ENCODE measurements at regions not wholly inside any gene's neighbourhood (a gene's known extent, or its start where the extent isn't known, plus 50 kb on each side); places are given as distances from the start of the nearest gene placed in this dataset.

GRCh38 chr2:136531731-136532130 is 233.6 kb upstream of the THSD7B start:
- Histone ChIP-seq H2AFZ (ENCODE audit: low read length) (no peak overlapping the region), H3K36me3 (ENCODE audit: insufficient read depth, low read length) (no peaks in the 10 kb centered on the region), H3K4me2 (ENCODE audit: low read length) (no peak overlapping the region), H3K9me2 (ENCODE audit: insufficient read depth, low read length) (no peaks in the 10 kb centered on the region), H3K4me3 (ENCODE audit: low read depth, low read length, poor library complexity, severe bottlenecking) (no peak overlapping the region), H3K4me1 (ENCODE audit: insufficient read depth, low read length, poor library complexity, severe bottlenecking) (no peaks in the 10 kb centered on the region), H3K79me2 (ENCODE audit: insufficient read depth, low read depth, low read length) (no peaks in the 10 kb centered on the region), H3K27ac (ENCODE audit: low read depth, low read length, poor library complexity, severe bottlenecking) (no peak overlapping the region), H4K20me1 (ENCODE audit: insufficient read depth, low read length) (no peaks in the 10 kb centered on the region), H3K9me3 (ENCODE audit: low read length) (no peaks in the 10 kb centered on the region)
- DNase-seq (ENCODE audit: low spot score), result no peak
- TF ChIP-seq EZH2phosphoT487 (IDR thresholded peaks at IDR 0.05; ENCODE audit: borderline replicate concordance, low read depth, low read length) (no peak), CTCF (conservative IDR thresholded peaks at IDR 0.05; ENCODE audit: low read length) (no peak)
- BruUV-seq (replicated peaks), result no TSS peak
- ChIA-PET POLR2A (interaction anchor here (0.6 kb wide), 1 partner anchor 43 kb away, joined by 3 read pairs; no protein-coding TSS in a partner anchor), CTCF (ENCODE audit: unreplicated experiment) (no interaction called here)
- intact Hi-C loops (cut with micrococcal nuclease; ENCODE audit: unreplicated experiment), result loop anchor here (1.0 kb wide), 1 partner anchor 43 kb away; no protein-coding TSS in a partner anchor

GRCh38 chr2:136530146-136530545 is 235.2 kb upstream of the THSD7B start:
- H3K9me3 ChIP-seq (ENCODE audit: low read length), result no peaks in the 10 kb centered on the region
- H3K79me2 ChIP-seq (ENCODE audit: insufficient read depth, low read depth, low read length), result no peaks in the 10 kb centered on the region
- ChIA-PET CTCF (ENCODE audit: unreplicated experiment) (no interaction called here), POLR2A (interaction anchor here (1.9 kb wide), 1 partner anchor 9 kb away, joined by 5 read pairs; no protein-coding TSS in a partner anchor)
- H2AFZ ChIP-seq (ENCODE audit: low read length), result no peak overlapping the region
- H3K27ac ChIP-seq (ENCODE audit: low read depth, low read length, poor library complexity, severe bottlenecking), result no peak overlapping the region
- H3K4me1 ChIP-seq (ENCODE audit: insufficient read depth, low read length, poor library complexity, severe bottlenecking), result no peaks in the 10 kb centered on the region
- 0 out of 2 replicates have a peak, but pooled peaks cover 3% of the 10 kb centered on the region for H4K20me1 ChIP-seq (ENCODE audit: insufficient read depth, low read length)
- intact Hi-C loops (cut with micrococcal nuclease; ENCODE audit: unreplicated experiment), result no loop called here
- H3K9me2 ChIP-seq (ENCODE audit: insufficient read depth, low read length), result no peaks in the 10 kb centered on the region
- H3K4me2 ChIP-seq (ENCODE audit: low read length), result no peak overlapping the region
- no peak overlapping the region for H3K4me3 ChIP-seq (ENCODE audit: low read depth, low read length, poor library complexity, severe bottlenecking)
- H3K36me3 ChIP-seq (ENCODE audit: insufficient read depth, low read length), result no peaks in the 10 kb centered on the region
- no TSS peak for BruUV-seq (replicated peaks)
- TF ChIP-seq CTCF (conservative IDR thresholded peaks at IDR 0.05; ENCODE audit: low read length) (no peak), EZH2phosphoT487 (IDR thresholded peaks at IDR 0.05; ENCODE audit: borderline replicate concordance, low read depth, low read length) (no peak)
- DNase-seq (ENCODE audit: low spot score), result no peak

- peak; percentile 44 for DNase-seq (ENCODE audit: low spot score)
- intact Hi-C loops (cut with micrococcal nuclease; ENCODE audit: unreplicated experiment), result no loop called here
- ChIA-PET POLR2A (interaction anchor here (0.5 kb wide), 1 partner anchor 94 kb away, joined by 3 read pairs; no protein-coding TSS in a partner anchor), CTCF (ENCODE audit: unreplicated experiment) (no interaction called here)
- Histone ChIP-seq H3K79me2 (ENCODE audit: insufficient read depth, low read depth, low read length) (no peaks in the 10 kb centered on the region), H4K20me1 (ENCODE audit: insufficient read depth, low read length) (0 out of 2 replicates have a peak, but pooled peaks cover 3% of the 10 kb centered on the region), H3K36me3 (ENCODE audit: insufficient read depth, low read length) (no peaks in the 10 kb centered on the region), H3K4me3 (ENCODE audit: low read depth, low read length, poor library complexity, severe bottlenecking) (no peak overlapping the region), H3K27ac (ENCODE audit: low read depth, low read length, poor library complexity, severe bottlenecking) (no peak overlapping the region), H3K4me2 (ENCODE audit: low read length) (no peak overlapping the region), H3K9me3 (ENCODE audit: low read length) (no peaks in the 10 kb centered on the region), H2AFZ (ENCODE audit: low read length) (no peak overlapping the region), H3K4me1 (ENCODE audit: insufficient read depth, low read length, poor library complexity, severe bottlenecking) (no peaks in the 10 kb centered on the region), H3K9me2 (ENCODE audit: insufficient read depth, low read length) (no peaks in the 10 kb centered on the region)
- TF ChIP-seq CTCF (conservative IDR thresholded peaks at IDR 0.05; ENCODE audit: low read length) (no peak), EZH2phosphoT487 (IDR thresholded peaks at IDR 0.05; ENCODE audit: borderline replicate concordance, low read depth, low read length) (no peak)
- BruUV-seq (replicated peaks), result no TSS peak
Observed at GRCh38 chr2:136527560-136527959, 237.8 kb upstream of the THSD7B start.
